ENCODE measurements at regions not wholly inside any gene's neighbourhood (a gene's known extent, or its start where the extent isn't known, plus 50 kb on each side); places are given as distances from the start of the nearest gene placed in this dataset.

DNA sequence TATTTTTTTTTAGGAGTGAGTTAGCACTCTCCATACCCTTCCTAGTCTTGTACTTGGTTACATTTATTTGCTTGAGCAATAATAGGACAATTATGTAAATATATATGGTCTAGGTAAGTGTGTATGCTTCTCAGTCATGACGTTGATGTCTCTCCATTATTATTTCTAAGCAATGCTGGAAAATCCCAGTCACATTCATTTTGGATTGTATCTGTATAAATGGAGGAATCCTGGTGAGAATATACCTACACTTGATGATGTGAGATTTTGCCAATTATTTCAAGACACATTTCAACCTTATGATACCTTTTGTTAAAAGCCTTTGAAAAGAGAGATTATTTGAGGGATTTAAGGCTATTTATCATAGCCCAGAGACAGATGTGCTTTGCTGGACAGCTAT lies 2244.5 kb upstream of the WWC1 start:
- DNase-seq (ENCODE audit: extremely low read depth, low read depth): no peak
- no peak for TF ChIP-seq CTCF (IDR thresholded peaks at IDR 0.05; ENCODE audit: low read depth, low read length, missing control alignments)
- no peak overlapping the region for H3K4me3 ChIP-seq (replicated peaks; ENCODE audit: low read depth, low read length)

- DNase-seq (ENCODE audit: extremely low read depth, low read depth): no peak
- no peak for TF ChIP-seq CTCF (IDR thresholded peaks at IDR 0.05; ENCODE audit: low read depth, low read length, missing control alignments)
- H3K4me3 ChIP-seq (replicated peaks; ENCODE audit: low read depth, low read length): no peak overlapping the region
These were observed 2240.9 kb upstream of the WWC1 start for GRCh38 chr5:166050531-166050930.

- no peak for TF ChIP-seq CTCF (IDR thresholded peaks at IDR 0.05; ENCODE audit: low read depth, low read length, missing control alignments)
- no peak for DNase-seq (ENCODE audit: extremely low read depth, low read depth)
- H3K4me3 ChIP-seq (replicated peaks; ENCODE audit: low read depth, low read length): no peak overlapping the region
These were observed 2232.8 kb upstream of the WWC1 start for GRCh38 chr5:166058660-166059059.

DNA sequence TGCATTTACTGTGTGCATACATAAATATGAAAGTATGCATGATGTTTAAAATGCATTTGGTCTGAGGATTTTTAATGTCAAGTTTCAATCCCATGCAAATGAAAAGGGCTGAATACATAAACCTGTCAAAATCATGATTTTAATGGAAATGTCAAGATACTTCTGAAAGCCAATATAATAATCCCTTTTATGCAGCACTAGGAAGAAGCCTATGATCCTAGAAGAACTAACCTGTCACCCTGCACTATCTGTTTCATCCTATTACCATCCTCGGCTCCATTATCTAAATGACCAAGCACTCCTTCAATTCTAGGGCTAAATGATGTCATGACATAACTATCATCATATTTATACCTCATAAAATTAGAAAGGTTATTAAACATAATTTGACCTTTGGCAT lies 2229.4 kb upstream of the WWC1 start:
- H3K4me3 ChIP-seq (replicated peaks; ENCODE audit: low read depth, low read length): no peak overlapping the region
- no peak for TF ChIP-seq CTCF (IDR thresholded peaks at IDR 0.05; ENCODE audit: low read depth, low read length, missing control alignments)
- no peak for DNase-seq (ENCODE audit: extremely low read depth, low read depth)

DNA sequence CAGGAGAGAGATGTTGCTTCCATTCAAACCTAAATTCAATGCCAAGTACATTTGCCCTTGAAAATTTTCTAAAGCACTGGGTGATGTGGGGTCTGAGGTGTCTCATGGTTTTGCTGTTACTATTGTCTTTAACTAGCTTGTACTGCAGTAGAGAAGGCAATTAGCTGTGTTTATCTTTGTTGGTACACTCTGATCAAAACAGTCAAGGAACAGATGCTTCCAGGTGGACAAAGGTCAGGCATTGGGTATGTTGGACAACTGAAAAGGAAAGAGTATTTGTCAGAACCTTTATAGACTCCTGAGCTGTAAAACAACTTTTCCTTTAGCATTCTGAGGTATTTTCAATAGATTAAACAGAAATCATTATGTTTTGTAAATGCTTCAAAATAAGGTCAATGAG lies 2228.7 kb upstream of the WWC1 start:
- TF ChIP-seq CTCF (IDR thresholded peaks at IDR 0.05; ENCODE audit: low read depth, low read length, missing control alignments): no peak
- H3K4me3 ChIP-seq (replicated peaks; ENCODE audit: low read depth, low read length): no peak overlapping the region
- no peak for DNase-seq (ENCODE audit: extremely low read depth, low read depth)

- DNase-seq (ENCODE audit: extremely low read depth, low read depth): no peak
These were observed 2228.2 kb upstream of the WWC1 start for GRCh38 chr5:166063261-166063660.

More at GRCh38 chr5:166063261-166063660, 2228.2 kb upstream of the WWC1 start:
- no peak for TF ChIP-seq CTCF (IDR thresholded peaks at IDR 0.05; ENCODE audit: low read depth, low read length, missing control alignments)
- H3K4me3 ChIP-seq (replicated peaks; ENCODE audit: low read depth, low read length): no peak overlapping the region
